UCSD-AML1 (cell line): ENCODE measurements at regions not wholly inside any gene's neighbourhood (a gene's known extent, or its start where the extent isn't known, plus 50 kb on each side); places are given as distances from the start of the nearest gene placed in this dataset.
"Not testable (repeated sequence)": the region's sequence is repeated elsewhere in the genome, so short reads cannot be mapped to it uniquely, and the experiment has no call there.

ENCODE experiments used
- DNase-seq: peaks from one replicate; lab custom pipeline; 2025; ENCODE audit not compliant: unreplicated experiment; lab: John Stamatoyannopoulos, UW

- no peak for DNase-seq
Observed at GRCh38 chr22:44650806-44651205, 51.2 kb upstream of the PRR5 start.

- DNase-seq = no peak
Observed at GRCh38 chr22:44648821-44649565, 53.0 kb upstream of the PRR5 start.

GRCh38 chr22:44648085-44648820, 53.8 kb upstream of the PRR5 start:
- DNase-seq = no peak

GRCh38 chr22:44647141-44647540, 54.9 kb upstream of the PRR5 start:
- no peak for DNase-seq

GRCh38 chr22:44646668-44647067, 55.3 kb upstream of the PRR5 start:
- DNase-seq = no peak

GRCh38 chr22:44646141-44646540, 55.9 kb upstream of the PRR5 start:
- DNase-seq = no peak

GRCh38 chr22:44645531-44645930, 56.5 kb upstream of the PRR5 start:
- DNase-seq = no peak

GRCh38 chr22:44645083-44645482, 56.9 kb upstream of the PRR5 start:
- no peak for DNase-seq

GRCh38 chr22:44643526-44644101, 58.4 kb upstream of the PRR5 start:
- DNase-seq = not testable (repeated sequence)

- no peak for DNase-seq
Observed at GRCh38 chr22:44642096-44642644, 59.8 kb upstream of the PRR5 start.

- DNase-seq = no peak
Observed at GRCh38 chr22:44640618-44641155, 61.3 kb upstream of the PRR5 start.

GRCh38 chr22:44639891-44640617, 62.0 kb upstream of the PRR5 start:
- DNase-seq = peak; percentile 80

- no peak for DNase-seq
Observed at GRCh38 chr22:44638971-44639760, 62.8 kb upstream of the PRR5 start.

- not testable (repeated sequence) for DNase-seq
Observed at GRCh38 chr22:44636502-44637206, 65.3 kb upstream of the PRR5 start.

GRCh38 chr22:44635567-44635966, 66.4 kb upstream of the PRR5 start:
- DNase-seq = not testable (repeated sequence)

- DNase-seq = no peak
Observed at GRCh38 chr22:44634426-44635321, 67.3 kb upstream of the PRR5 start.

- DNase-seq = no peak
Observed at GRCh38 chr22:44633647-44634046, 68.4 kb upstream of the PRR5 start.
